Neuron (in vitro differentiated cells): ENCODE measurements at regions not wholly inside any gene's neighbourhood (a gene's known extent, or its start where the extent isn't known, plus 50 kb on each side); places are given as distances from the start of the nearest gene placed in this dataset.
A peak's percentile ranks its signal among the peaks of the same experiment; 100 is the strongest.
"Not testable (repeated sequence)": the region's sequence is repeated elsewhere in the genome, so short reads cannot be mapped to it uniquely, and the experiment has no call there.

Source experiments
- H2AFZ ChIP-seq: one replicate; pipeline ENCODE4 v1.6.1; 2013; ENCODE audit warnings: low read depth, mild to moderate bottlenecking, inconsistent platforms, low read length, moderate library complexity
- H3K27me3 ChIP-seq: one replicate; pipeline ENCODE4 v1.6.1; 2013; ENCODE audit warnings: low read length; ENCODE audit not compliant: insufficient read depth
- H3K36me3 ChIP-seq: one replicate; pipeline ENCODE4 v1.6.1; 2013; ENCODE audit warnings: low read length; ENCODE audit not compliant: insufficient read depth
- H3K4me1 ChIP-seq: one replicate; pipeline ENCODE4 v1.6.1; 2013; ENCODE audit warnings: low read length; ENCODE audit not compliant: insufficient read depth
- H3K4me3 ChIP-seq: 2 replicates; pipeline ENCODE4 v1.5.1; 2013; ENCODE audit warnings: mild to moderate bottlenecking, low read length, moderate library complexity
- H3K9me3 ChIP-seq: one replicate; pipeline ENCODE4 v1.6.1; 2013; ENCODE audit warnings: low read length

- Histone ChIP-seq H3K4me3 (no peak overlapping the region), H3K9me3 (no peaks in the 10 kb centered on the region), H3K27me3 (no peaks in the 10 kb centered on the region), H3K36me3 (no peaks in the 10 kb centered on the region), H2AFZ (no peak overlapping the region), H3K4me1 (no peaks in the 10 kb centered on the region)
Measured at GRCh38 chr2:188678882-188679281, 295.3 kb upstream of the COL3A1 start.

- Histone ChIP-seq H2AFZ (no peak overlapping the region), H3K36me3 (no peaks in the 10 kb centered on the region), H3K4me3 (no peak overlapping the region)
Measured at GRCh38 chr2:188682838-188683237, 291.3 kb upstream of the COL3A1 start.

GRCh38 chr2:188684795-188685194 is 289.4 kb upstream of the COL3A1 start:
- H2AFZ ChIP-seq: no peak overlapping the region
- H3K4me1 ChIP-seq: no peaks in the 10 kb centered on the region
- no peak overlapping the region for H3K4me3 ChIP-seq
- no peaks in the 10 kb centered on the region for H3K36me3 ChIP-seq
- H3K27me3 ChIP-seq: no peaks in the 10 kb centered on the region
- H3K9me3 ChIP-seq: no peaks in the 10 kb centered on the region

More at GRCh38 chr2:188682838-188683237, 291.3 kb upstream of the COL3A1 start:
- Histone ChIP-seq H3K4me1 (no peaks in the 10 kb centered on the region), H3K27me3 (no peaks in the 10 kb centered on the region), H3K9me3 (no peaks in the 10 kb centered on the region)

GRCh38 chr2:188693111-188693510 is 281.1 kb upstream of the COL3A1 start:
- no peaks in the 10 kb centered on the region for H3K9me3 ChIP-seq
- H3K4me3 ChIP-seq: no peak overlapping the region
- no peaks in the 10 kb centered on the region for H3K36me3 ChIP-seq
- no peaks in the 10 kb centered on the region for H3K4me1 ChIP-seq
- no peak overlapping the region for H2AFZ ChIP-seq
- no peaks in the 10 kb centered on the region for H3K27me3 ChIP-seq

- H3K36me3 ChIP-seq: no peaks in the 10 kb centered on the region
- no peak overlapping the region for H2AFZ ChIP-seq
- no peaks in the 10 kb centered on the region for H3K4me1 ChIP-seq
- H3K4me3 ChIP-seq: no peak overlapping the region
- H3K27me3 ChIP-seq: no peaks in the 10 kb centered on the region
- H3K9me3 ChIP-seq: no peaks in the 10 kb centered on the region
Measured at GRCh38 chr2:188693771-188694170, 280.4 kb upstream of the COL3A1 start.

GRCh38 chr2:188695953-188696352 is 278.2 kb upstream of the COL3A1 start:
- peak overlapping the region; percentile 54 for H2AFZ ChIP-seq
- no peak overlapping the region for H3K4me3 ChIP-seq
- no peaks in the 10 kb centered on the region for H3K27me3 ChIP-seq
- no peaks in the 10 kb centered on the region for H3K4me1 ChIP-seq
- no peaks in the 10 kb centered on the region for H3K9me3 ChIP-seq
- no peaks in the 10 kb centered on the region for H3K36me3 ChIP-seq

GRCh38 chr2:188698151-188698550 is 276.0 kb upstream of the COL3A1 start:
- not testable (repeated sequence) for H3K36me3 ChIP-seq, H2AFZ ChIP-seq, H3K4me1 ChIP-seq, H3K9me3 ChIP-seq, H3K4me3 ChIP-seq, H3K27me3 ChIP-seq

GRCh38 chr2:188701836-188702235 is 272.3 kb upstream of the COL3A1 start:
- no peak overlapping the region for H2AFZ ChIP-seq
- no peaks in the 10 kb centered on the region for H3K4me1 ChIP-seq
- H3K4me3 ChIP-seq: no peak overlapping the region
- H3K9me3 ChIP-seq: no peaks in the 10 kb centered on the region
- H3K36me3 ChIP-seq: no peaks in the 10 kb centered on the region
- no peaks in the 10 kb centered on the region for H3K27me3 ChIP-seq

- no peak overlapping the region for H3K4me3 ChIP-seq
- peaks cover 4% of the 10 kb centered on the region for H3K9me3 ChIP-seq
- H3K27me3 ChIP-seq: no peaks in the 10 kb centered on the region
- H2AFZ ChIP-seq: no peak overlapping the region
- no peaks in the 10 kb centered on the region for H3K36me3 ChIP-seq
- no peaks in the 10 kb centered on the region for H3K4me1 ChIP-seq
Measured at GRCh38 chr2:188705191-188705590, 269.0 kb upstream of the COL3A1 start.

- H3K27me3 ChIP-seq: no peaks in the 10 kb centered on the region
- no peak overlapping the region for H3K4me3 ChIP-seq
- no peaks in the 10 kb centered on the region for H3K9me3 ChIP-seq
- H3K36me3 ChIP-seq: no peaks in the 10 kb centered on the region
- no peak overlapping the region for H2AFZ ChIP-seq
- peaks cover 4% of the 10 kb centered on the region for H3K4me1 ChIP-seq
Measured at GRCh38 chr2:188713961-188714360, 260.2 kb upstream of the COL3A1 start.

GRCh38 chr2:188720811-188721605 is 253.2 kb upstream of the COL3A1 start:
- H3K4me3 ChIP-seq: no peak overlapping the region

GRCh38 chr2:188721784-188722183 is 252.4 kb upstream of the COL3A1 start:
- Histone ChIP-seq H3K9me3 (no peaks in the 10 kb centered on the region), H3K36me3 (no peaks in the 10 kb centered on the region), H3K4me3 (no peak overlapping the region), H3K27me3 (no peaks in the 10 kb centered on the region), H3K4me1 (peaks cover 16% of the 10 kb centered on the region), H2AFZ (no peak overlapping the region)

More at GRCh38 chr2:188720811-188721605, 253.2 kb upstream of the COL3A1 start:
- Histone ChIP-seq H2AFZ (no peak overlapping the region), H3K4me1 (peaks cover 16% of the 10 kb centered on the region), H3K9me3 (no peaks in the 10 kb centered on the region), H3K27me3 (no peaks in the 10 kb centered on the region), H3K36me3 (no peaks in the 10 kb centered on the region)

- H3K4me3 ChIP-seq: no peak overlapping the region
- H2AFZ ChIP-seq: no peak overlapping the region
- H3K36me3 ChIP-seq: no peaks in the 10 kb centered on the region
- H3K4me1 ChIP-seq: no peaks in the 10 kb centered on the region
- no peaks in the 10 kb centered on the region for H3K9me3 ChIP-seq
- no peaks in the 10 kb centered on the region for H3K27me3 ChIP-seq
Measured at GRCh38 chr2:188725746-188726360, 248.3 kb upstream of the COL3A1 start.
